Panc1 (cell line): ENCODE measurements at regions not wholly inside any gene's neighbourhood (a gene's known extent, or its start where the extent isn't known, plus 50 kb on each side); places are given as distances from the start of the nearest gene placed in this dataset.

Experiments used
- CTCF ChIP-seq: fragments of 450-650 bp; IDR thresholded peaks from 2 replicates; pipeline ENCODE4 v1.5.1; 2017; ENCODE audit warnings: mild to moderate bottlenecking
- POLR2AphosphoS5 ChIP-seq: IDR thresholded peaks from 2 replicates; pipeline ENCODE4 v1.6.1; 2012; ENCODE audit warnings: mild to moderate bottlenecking, low read depth, low read length, moderate library complexity
- TCF7L2 ChIP-seq: IDR thresholded peaks from 2 replicates; pipeline ENCODE4 v1.6.1; 2011; ENCODE audit warnings: mild to moderate bottlenecking, low read depth, low read length, inconsistent platforms

GRCh38 chr7:80584778-80585177 is 53.7 kb upstream of the CD36 start:
- no peak for TF ChIP-seq POLR2AphosphoS5
- TF ChIP-seq CTCF = no peak
- no peak for TF ChIP-seq TCF7L2
